Pancreas (tissue), 10 donors: ENCODE measurements at regions not wholly inside any gene's neighbourhood (a gene's known extent, or its start where the extent isn't known, plus 50 kb on each side); places are given as distances from the start of the nearest gene placed in this dataset.

Source experiments
- ATAC-seq, 4 donors: fragments of 200-7000 bp; cut with Tn5 transposase; one replicate each; pipeline versions ENCODE4 v1.8.0 to v1.9.1; 2020; ENCODE audit warnings: mild to moderate bottlenecking in 4 of 4, moderate library complexity in 4 of 4
- DNase-seq, 6 donors: peaks; one replicate each; pipeline ENCODE4 v3.0.0-alpha.2; 2020
- FAIRE-seq: peaks from 2 replicates; lab custom pipeline; 2012; peaks lifted over from hg19 to GRCh38; lab: Jason Lieb, UNC
- H3K27ac ChIP-seq, 4 donors: fragments of 200-600 bp; sonication (generic); 1 replicate in 3 of 4; 2 replicates in 1 of 4; pipeline versions ENCODE4 v1.5.0 to v1.8.0; 2020
- H3K27me3 ChIP-seq, 4 donors: fragments of 200-600 bp; one replicate each; pipeline ENCODE4 v1.8.0; 2021
- H3K36me3 ChIP-seq, 3 donors: fragments of 200-600 bp; sonication (generic) in 1 of 3; one replicate each; pipeline versions ENCODE4 v1.5.0 to v1.8.0; 2020 to 2021
- H3K4me1 ChIP-seq, 3 donors: fragments of 200-600 bp; one replicate each; pipeline ENCODE4 v1.8.0; 2021
- H3K4me3 ChIP-seq, 4 donors: fragments of 200-600 bp; sonication (generic) in 2 of 4; one replicate each; pipeline versions ENCODE4 v1.5.0 to v1.8.0; 2020 to 2021
- H3K9me3 ChIP-seq, 4 donors: fragments of 200-600 bp; one replicate each; pipeline ENCODE4 v1.8.0; 2021
- WGBS, 2 donors: extraction: QIAGEN DNeasy Blood & Tissue Kit; methylation state at CpG; one replicate each; pipeline ENCODE4 v1.1.7; 2013; 5-methylcytosine and 5-hydroxymethylcytosine counted together
- intact Hi-C, 3 donors: fragments of 100-400 bp; cut with DNase I; formaldehyde crosslinking; loops; one replicate each; pipeline versions ENCODE4 v1.11.1 to v1.14.2; 2022
- TF ChIP-seq, protein P1 (sequence below), 4 donors: fragments of 200-600 bp; sonication (generic) in 3 of 4; IDR thresholded peaks; one replicate each; pipeline versions ENCODE4 v1.5.0 to v1.8.0; 2021; ENCODE audit warnings: antibody characterized with exemption in 4 of 4
- donor health status: healthy with polysubstance abuse.
- donor health status: DM: no; HTN: no; CAD: no; lungs with moderate emphysema.
- donor health status: DM: no; HTN: no; CAD: no.
- donor health status: control.
- donor health status: control.
- donor health status: Bipolar disorder and iron deficiency.
- donor health status: DM: yes; HTN: yes; CAD: no.
- donor health status: DM: no; HTN: no; CAD: no.
- donor health status: DM: no; HTN: no; CAD: no.
- donor health status: DM: yes; HTN: yes; CAD: no.

GRCh38 chr3:16817197-16817596 lies 67.6 kb upstream of the PLCL2 start:
- H3K27me3 ChIP-seq = no peaks in the 10 kb centered on the region
- intact Hi-C loops = no loop called here
- ATAC-seq = no peak
- no peaks in the 10 kb centered on the region for H3K36me3 ChIP-seq
- WGBS, 2 donors = 69 to 75% methylated on average over 2 of the region's 2 CpGs
- H3K9me3 ChIP-seq = no peaks in the 10 kb centered on the region
- TF ChIP-seq, protein P1, sequence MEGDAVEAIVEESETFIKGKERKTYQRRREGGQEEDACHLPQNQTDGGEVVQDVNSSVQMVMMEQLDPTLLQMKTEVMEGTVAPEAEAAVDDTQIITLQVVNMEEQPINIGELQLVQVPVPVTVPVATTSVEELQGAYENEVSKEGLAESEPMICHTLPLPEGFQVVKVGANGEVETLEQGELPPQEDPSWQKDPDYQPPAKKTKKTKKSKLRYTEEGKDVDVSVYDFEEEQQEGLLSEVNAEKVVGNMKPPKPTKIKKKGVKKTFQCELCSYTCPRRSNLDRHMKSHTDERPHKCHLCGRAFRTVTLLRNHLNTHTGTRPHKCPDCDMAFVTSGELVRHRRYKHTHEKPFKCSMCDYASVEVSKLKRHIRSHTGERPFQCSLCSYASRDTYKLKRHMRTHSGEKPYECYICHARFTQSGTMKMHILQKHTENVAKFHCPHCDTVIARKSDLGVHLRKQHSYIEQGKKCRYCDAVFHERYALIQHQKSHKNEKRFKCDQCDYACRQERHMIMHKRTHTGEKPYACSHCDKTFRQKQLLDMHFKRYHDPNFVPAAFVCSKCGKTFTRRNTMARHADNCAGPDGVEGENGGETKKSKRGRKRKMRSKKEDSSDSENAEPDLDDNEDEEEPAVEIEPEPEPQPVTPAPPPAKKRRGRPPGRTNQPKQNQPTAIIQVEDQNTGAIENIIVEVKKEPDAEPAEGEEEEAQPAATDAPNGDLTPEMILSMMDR (IDR thresholded peaks at IDR 0.05) = no peak
- DNase-seq = no peak
- H3K27ac ChIP-seq = no peak overlapping the region
- no peaks in the 10 kb centered on the region for H3K4me1 ChIP-seq
- H3K4me3 ChIP-seq = no peak overlapping the region
- FAIRE-seq = no peak

- DNase-seq (no peak), ATAC-seq (no peak), FAIRE-seq (no peak)
- no peaks in the 10 kb centered on the region for H3K27me3 ChIP-seq
- TF ChIP-seq, protein P1 (IDR thresholded peaks at IDR 0.05) = no peak
- H3K4me1 ChIP-seq = no peaks in the 10 kb centered on the region
- no peaks in the 10 kb centered on the region for H3K9me3 ChIP-seq
- no peaks in the 10 kb centered on the region for H3K36me3 ChIP-seq
- WGBS, 2 donors = 63 to 69% methylated on average over 4 of the region's 4 CpGs
- no peak overlapping the region for H3K4me3 ChIP-seq
- H3K27ac ChIP-seq = no peak overlapping the region
- intact Hi-C loops = no loop called here
These were observed 66.6 kb upstream of the PLCL2 start for GRCh38 chr3:16818194-16818593.

DNA sequence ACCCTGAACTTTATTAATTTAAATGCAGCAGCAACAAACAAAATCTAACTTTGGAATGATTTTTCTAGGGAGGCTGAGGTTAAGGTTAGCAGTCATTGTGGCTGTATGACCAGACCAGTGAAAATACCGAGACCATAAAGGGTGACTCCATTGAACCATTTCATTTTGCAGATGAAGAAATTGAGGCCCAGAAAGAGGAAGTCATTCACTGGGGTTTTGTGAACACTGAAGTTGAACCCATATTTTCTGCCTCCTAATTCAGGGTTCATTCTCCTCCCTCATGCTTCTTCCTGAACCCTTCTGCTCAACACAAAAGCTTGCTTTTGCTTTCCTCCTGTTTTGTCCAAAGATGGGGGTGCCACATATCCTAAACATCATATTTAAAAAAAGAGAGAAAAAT lies 65.8 kb upstream of the PLCL2 start:
- no peak overlapping the region for H3K27ac ChIP-seq
- H3K36me3 ChIP-seq = no peaks in the 10 kb centered on the region
- no peaks in the 10 kb centered on the region for H3K9me3 ChIP-seq
- no peak for FAIRE-seq
- 84 to 88% methylated on average over 1 of the region's 1 CpG for WGBS, 2 donors
- H3K4me3 ChIP-seq = no peak overlapping the region
- DNase-seq = no peak
- TF ChIP-seq, protein P1 (IDR thresholded peaks at IDR 0.05) = no peak
- ATAC-seq = no peak
- no peaks in the 10 kb centered on the region for H3K27me3 ChIP-seq
- H3K4me1 ChIP-seq = no peaks in the 10 kb centered on the region
- intact Hi-C loops = no loop called here

- H3K4me3 ChIP-seq = no peak overlapping the region
- no peaks in the 10 kb centered on the region for H3K27me3 ChIP-seq
- no peak overlapping the region for H3K27ac ChIP-seq
- no peaks in the 10 kb centered on the region for H3K9me3 ChIP-seq
- intact Hi-C loops = no loop called here
- H3K36me3 ChIP-seq = no peaks in the 10 kb centered on the region
- no peaks in the 10 kb centered on the region for H3K4me1 ChIP-seq
- TF ChIP-seq, protein P1 (IDR thresholded peaks at IDR 0.05) = no peak
- ATAC-seq (no peak), DNase-seq (no peak), FAIRE-seq (no peak)
These were observed 64.3 kb upstream of the PLCL2 start for GRCh38 chr3:16820485-16820884.

- Histone ChIP-seq H3K27ac (no peak overlapping the region), H3K27me3 (no peaks in the 10 kb centered on the region), H3K4me3 (no peak overlapping the region), H3K9me3 (no peaks in the 10 kb centered on the region), H3K4me1 (no peaks in the 10 kb centered on the region), H3K36me3 (no peaks in the 10 kb centered on the region)
- DNase-seq (no peak), FAIRE-seq (no peak), ATAC-seq (no peak)
- TF ChIP-seq, protein P1 (IDR thresholded peaks at IDR 0.05) = no peak
- 56 to 63% methylated on average over 4 of the region's 4 CpGs for WGBS, 2 donors
- intact Hi-C loops = no loop called here
These were observed 63.7 kb upstream of the PLCL2 start for GRCh38 chr3:16821053-16821452.
